WTC11 (cell line): ENCODE measurements at regions not wholly inside any gene's neighbourhood (a gene's known extent, or its start where the extent isn't known, plus 50 kb on each side); places are given as distances from the start of the nearest gene placed in this dataset.
A peak's percentile ranks its signal among the peaks of the same experiment; 100 is the strongest.
"Not testable (repeated sequence)": the region's sequence is repeated elsewhere in the genome, so short reads cannot be mapped to it uniquely, and the experiment has no call there.

Experiments used
- ATAC-seq: fragments of 200-7000 bp; cut with Tn5 transposase; 2 replicates; pipeline ENCODE4 v1.10.0; 2021; ENCODE audit warnings: mild to moderate bottlenecking, moderate library complexity
- CTCF ChIA-PET: fragments of 300-600 bp; sonication (Branson Sonifier 250); formaldehyde crosslinking; loops from one replicate; lab custom pipeline; 2021; ENCODE audit warnings: antibody characterized with exemption; lab: Charles Lee
- POLR2A ChIA-PET: fragments of 350-600 bp; sonication (Branson Sonifier 250); formaldehyde crosslinking; loops from one replicate; lab custom pipeline; 2021; ENCODE audit warnings: antibody characterized with exemption; lab: Charles Lee
- DNase-seq: peaks from one replicate; pipeline ENCODE4 v3.0.0; 2021; ENCODE audit warnings: low spot score
- H3K27ac Mint-ChIP-seq: 2 replicates; pipeline ENCODE4 v1.8.0; 2021; ENCODE audit warnings: mixed read lengths
- H3K27me3 Mint-ChIP-seq: 2 replicates; pipeline ENCODE4 v1.8.0; 2021; ENCODE audit warnings: low read depth, mild to moderate bottlenecking, moderate library complexity, mixed read lengths
- H3K36me3 Mint-ChIP-seq: 2 replicates; pipeline ENCODE4 v1.8.0; 2021; ENCODE audit warnings: mixed read lengths
- H3K4me1 Mint-ChIP-seq: 2 replicates; pipeline ENCODE4 v1.8.0; 2022; ENCODE audit warnings: mixed read lengths
- H3K4me3 Mint-ChIP-seq: 2 replicates; pipeline ENCODE4 v1.8.0; 2021; ENCODE audit warnings: mild to moderate bottlenecking, moderate library complexity, mixed read lengths
- H3K9me3 Mint-ChIP-seq: 2 replicates; pipeline ENCODE4 v1.8.0; 2021; ENCODE audit warnings: mixed read lengths
- CREM ChIP-seq: sonication (generic); formaldehyde crosslinking; IDR thresholded peaks from 2 replicates; pipeline ENCODE4 v1.8.1; 2022; ENCODE audit warnings: mild to moderate bottlenecking, missing genetic modification reagents, moderate library complexity
- ELF4 ChIP-seq: sonication (generic); formaldehyde crosslinking; IDR thresholded peaks from 2 replicates; pipeline ENCODE4 v1.8.1; 2022; ENCODE audit warnings: low read depth, mild to moderate bottlenecking, moderate library complexity, missing genetic modification reagents
- ESRRA ChIP-seq: sonication (generic); formaldehyde crosslinking; IDR thresholded peaks from 2 replicates; pipeline ENCODE4 v1.8.1; 2022; ENCODE audit warnings: mild to moderate bottlenecking, missing genetic modification reagents, borderline replicate concordance
- ETV6 ChIP-seq: sonication (generic); formaldehyde crosslinking; IDR thresholded peaks from 2 replicates; pipeline ENCODE4 v1.8.1; 2022; ENCODE audit warnings: mild to moderate bottlenecking, missing genetic modification reagents
- FOXP4 ChIP-seq: sonication (generic); formaldehyde crosslinking; IDR thresholded peaks from 2 replicates; pipeline ENCODE4 v1.8.0; 2022; ENCODE audit warnings: mild to moderate bottlenecking, missing genetic modification reagents
- IRF2 ChIP-seq: sonication (generic); formaldehyde crosslinking; IDR thresholded peaks from 2 replicates; pipeline ENCODE4 v1.8.0; 2022; ENCODE audit warnings: low read depth, missing genetic modification reagents, borderline replicate concordance
- NFYB ChIP-seq: sonication (generic); formaldehyde crosslinking; conservative IDR thresholded peaks from 2 replicates; pipeline ENCODE4 v1.8.0; 2022; ENCODE audit warnings: low read depth, missing genetic modification reagents
- OVOL2 ChIP-seq: fragments of 250-450 bp; sonication (Bioruptor Pico); IDR thresholded peaks from 2 replicates; pipeline ENCODE4 v1.9.0; 2021; ENCODE audit warnings: mild to moderate bottlenecking, borderline replicate concordance
- RELA ChIP-seq: sonication (generic); formaldehyde crosslinking; IDR thresholded peaks from 2 replicates; pipeline ENCODE4 v1.8.1; 2022; ENCODE audit warnings: missing genetic modification reagents, mild to moderate bottlenecking, borderline replicate concordance
- TP53 ChIP-seq: sonication (generic); formaldehyde crosslinking; IDR thresholded peaks from 2 replicates; pipeline ENCODE4 v1.8.1; 2023; ENCODE audit warnings: mild to moderate bottlenecking, missing genetic modification reagents
- ZNF121 ChIP-seq: sonication (generic); formaldehyde crosslinking; IDR thresholded peaks from 2 replicates; pipeline ENCODE4 v1.8.0; 2023; ENCODE audit warnings: missing genetic modification reagents
- ZNF219 ChIP-seq: sonication (generic); formaldehyde crosslinking; IDR thresholded peaks from 2 replicates; pipeline ENCODE4 v1.8.0; 2023; ENCODE audit warnings: missing genetic modification reagents, mild to moderate bottlenecking, borderline replicate concordance
- ZNF263 ChIP-seq: sonication (generic); formaldehyde crosslinking; IDR thresholded peaks from 2 replicates; pipeline ENCODE4 v1.8.1; 2022; ENCODE audit warnings: low read depth, mild to moderate bottlenecking, moderate library complexity, missing genetic modification reagents
- TF ChIP-seq, protein P1 (sequence below): sonication (generic); formaldehyde crosslinking; IDR thresholded peaks from 2 replicates; pipeline ENCODE4 v1.8.1; 2022; ENCODE audit warnings: low read depth, mild to moderate bottlenecking, moderate library complexity, missing genetic modification reagents, borderline replicate concordance
- TF ChIP-seq, protein P2 (sequence below): sonication (generic); formaldehyde crosslinking; IDR thresholded peaks from 2 replicates; pipeline ENCODE4 v1.8.0; 2022; ENCODE audit warnings: missing genetic modification reagents
- TF ChIP-seq, protein P3 (sequence below): fragments of 250-450 bp; sonication (Bioruptor Pico); IDR thresholded peaks from 2 replicates; pipeline ENCODE4 v1.9.0; 2021; ENCODE audit warnings: mild to moderate bottlenecking
- TF ChIP-seq, protein P4 (sequence below): sonication (generic); formaldehyde crosslinking; IDR thresholded peaks from 2 replicates; pipeline ENCODE4 v1.8.1; 2023; ENCODE audit warnings: mild to moderate bottlenecking, missing genetic modification reagents

- CTCF ChIA-PET: no interaction called here
- Mint-ChIP-seq H3K4me3 (no peak overlapping the region), H3K9me3 (peaks cover 30% of the 10 kb centered on the region), H3K27me3 (peaks cover 37% of the 10 kb centered on the region), H3K4me1 (no peaks in the 10 kb centered on the region), H3K27ac (no peak overlapping the region), H3K36me3 (peaks cover 27% of the 10 kb centered on the region)
- POLR2A ChIA-PET: no interaction called here
- ATAC-seq (peak; percentile 28; the same call in 1 of the 2 replicates), DNase-seq (no peak)
- TF ChIP-seq, protein P1, sequence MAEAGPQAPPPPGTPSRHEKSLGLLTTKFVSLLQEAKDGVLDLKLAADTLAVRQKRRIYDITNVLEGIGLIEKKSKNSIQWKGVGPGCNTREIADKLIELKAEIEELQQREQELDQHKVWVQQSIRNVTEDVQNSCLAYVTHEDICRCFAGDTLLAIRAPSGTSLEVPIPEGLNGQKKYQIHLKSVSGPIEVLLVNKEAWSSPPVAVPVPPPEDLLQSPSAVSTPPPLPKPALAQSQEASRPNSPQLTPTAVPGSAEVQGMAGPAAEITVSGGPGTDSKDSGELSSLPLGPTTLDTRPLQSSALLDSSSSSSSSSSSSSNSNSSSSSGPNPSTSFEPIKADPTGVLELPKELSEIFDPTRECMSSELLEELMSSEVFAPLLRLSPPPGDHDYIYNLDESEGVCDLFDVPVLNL: no peak
- TF ChIP-seq NFYB (CRISPR knock-in tag): no peak
- no peak for TF ChIP-seq RELA
- no peak for TF ChIP-seq CREM
- TF ChIP-seq, protein P2, sequence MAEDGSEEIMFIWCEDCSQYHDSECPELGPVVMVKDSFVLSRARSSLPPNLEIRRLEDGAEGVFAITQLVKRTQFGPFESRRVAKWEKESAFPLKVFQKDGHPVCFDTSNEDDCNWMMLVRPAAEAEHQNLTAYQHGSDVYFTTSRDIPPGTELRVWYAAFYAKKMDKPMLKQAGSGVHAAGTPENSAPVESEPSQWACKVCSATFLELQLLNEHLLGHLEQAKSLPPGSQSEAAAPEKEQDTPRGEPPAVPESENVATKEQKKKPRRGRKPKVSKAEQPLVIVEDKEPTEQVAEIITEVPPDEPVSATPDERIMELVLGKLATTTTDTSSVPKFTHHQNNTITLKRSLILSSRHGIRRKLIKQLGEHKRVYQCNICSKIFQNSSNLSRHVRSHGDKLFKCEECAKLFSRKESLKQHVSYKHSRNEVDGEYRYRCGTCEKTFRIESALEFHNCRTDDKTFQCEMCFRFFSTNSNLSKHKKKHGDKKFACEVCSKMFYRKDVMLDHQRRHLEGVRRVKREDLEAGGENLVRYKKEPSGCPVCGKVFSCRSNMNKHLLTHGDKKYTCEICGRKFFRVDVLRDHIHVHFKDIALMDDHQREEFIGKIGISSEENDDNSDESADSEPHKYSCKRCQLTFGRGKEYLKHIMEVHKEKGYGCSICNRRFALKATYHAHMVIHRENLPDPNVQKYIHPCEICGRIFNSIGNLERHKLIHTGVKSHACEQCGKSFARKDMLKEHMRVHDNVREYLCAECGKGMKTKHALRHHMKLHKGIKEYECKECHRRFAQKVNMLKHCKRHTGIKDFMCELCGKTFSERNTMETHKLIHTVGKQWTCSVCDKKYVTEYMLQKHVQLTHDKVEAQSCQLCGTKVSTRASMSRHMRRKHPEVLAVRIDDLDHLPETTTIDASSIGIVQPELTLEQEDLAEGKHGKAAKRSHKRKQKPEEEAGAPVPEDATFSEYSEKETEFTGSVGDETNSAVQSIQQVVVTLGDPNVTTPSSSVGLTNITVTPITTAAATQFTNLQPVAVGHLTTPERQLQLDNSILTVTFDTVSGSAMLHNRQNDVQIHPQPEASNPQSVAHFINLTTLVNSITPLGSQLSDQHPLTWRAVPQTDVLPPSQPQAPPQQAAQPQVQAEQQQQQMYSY (CRISPR knock-in tag): no peak
- TF ChIP-seq IRF2 (CRISPR knock-in tag): no peak
- no peak for TF ChIP-seq FOXP4 (CRISPR knock-in tag)
These were observed 54.6 kb downstream of the DKK1 start for GRCh38 chr10:52368725-52369124.

DNA sequence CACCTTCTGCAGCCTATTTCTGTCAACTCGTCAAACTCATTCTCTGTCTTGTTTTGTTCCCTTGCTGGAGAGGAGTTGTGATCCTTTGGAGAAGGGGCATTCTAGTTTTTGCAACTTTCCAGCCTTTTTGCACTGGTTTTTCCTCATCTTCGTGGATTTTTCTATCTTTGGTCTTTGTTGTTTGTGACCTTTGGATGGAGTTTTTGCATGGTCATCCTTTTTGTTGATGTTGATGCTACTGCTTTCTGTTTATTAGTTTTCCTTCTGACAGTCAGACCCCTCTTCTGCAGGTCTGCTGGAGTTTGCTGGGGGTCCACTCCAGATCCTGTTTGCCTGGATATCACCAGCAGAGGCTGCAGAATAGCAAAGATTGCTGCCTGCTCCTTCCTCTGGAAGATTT is 60.1 kb downstream of the DKK1 start:
- H3K27ac Mint-ChIP-seq, DNase-seq, H3K4me3 Mint-ChIP-seq, POLR2A ChIA-PET, H3K4me1 Mint-ChIP-seq, CTCF ChIA-PET, ATAC-seq, H3K36me3 Mint-ChIP-seq: not testable (repeated sequence)
- Mint-ChIP-seq H3K27me3 (peaks cover 90% of the 10 kb centered on the region), H3K9me3 (peaks cover 24% of the 10 kb centered on the region)

- H3K9me3 Mint-ChIP-seq: peaks cover 24% of the 10 kb centered on the region
- ATAC-seq: no peak
These were observed 62.7 kb downstream of the DKK1 start for GRCh38 chr10:52376694-52377354.

More at GRCh38 chr10:52376694-52377354, 62.7 kb downstream of the DKK1 start:
- ChIA-PET POLR2A (no interaction called here), CTCF (no interaction called here)
- Mint-ChIP-seq H3K4me1 (peaks cover 8% of the 10 kb centered on the region; the same call in 1 of the 2 replicates), H3K4me3 (no peak overlapping the region), H3K27ac (no peak overlapping the region), H3K27me3 (peaks cover 95% of the 10 kb centered on the region), H3K36me3 (peaks cover 9% of the 10 kb centered on the region)
- no peak for DNase-seq
- TF ChIP-seq NFYB (CRISPR knock-in tag): no peak
- TF ChIP-seq, protein P3, sequence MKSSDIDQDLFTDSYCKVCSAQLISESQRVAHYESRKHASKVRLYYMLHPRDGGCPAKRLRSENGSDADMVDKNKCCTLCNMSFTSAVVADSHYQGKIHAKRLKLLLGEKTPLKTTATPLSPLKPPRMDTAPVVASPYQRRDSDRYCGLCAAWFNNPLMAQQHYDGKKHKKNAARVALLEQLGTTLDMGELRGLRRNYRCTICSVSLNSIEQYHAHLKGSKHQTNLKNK: no peak
- TF ChIP-seq, protein P4, sequence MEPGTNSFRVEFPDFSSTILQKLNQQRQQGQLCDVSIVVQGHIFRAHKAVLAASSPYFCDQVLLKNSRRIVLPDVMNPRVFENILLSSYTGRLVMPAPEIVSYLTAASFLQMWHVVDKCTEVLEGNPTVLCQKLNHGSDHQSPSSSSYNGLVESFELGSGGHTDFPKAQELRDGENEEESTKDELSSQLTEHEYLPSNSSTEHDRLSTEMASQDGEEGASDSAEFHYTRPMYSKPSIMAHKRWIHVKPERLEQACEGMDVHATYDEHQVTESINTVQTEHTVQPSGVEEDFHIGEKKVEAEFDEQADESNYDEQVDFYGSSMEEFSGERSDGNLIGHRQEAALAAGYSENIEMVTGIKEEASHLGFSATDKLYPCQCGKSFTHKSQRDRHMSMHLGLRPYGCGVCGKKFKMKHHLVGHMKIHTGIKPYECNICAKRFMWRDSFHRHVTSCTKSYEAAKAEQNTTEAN: no peak
- no peak for TF ChIP-seq OVOL2
- TF ChIP-seq ETV6 (CRISPR knock-in tag): no peak
- no peak for TF ChIP-seq TP53 (CRISPR knock-in tag)
- no peak for TF ChIP-seq ZNF121
- TF ChIP-seq ZNF219 (CRISPR knock-in tag): no peak
- TF ChIP-seq CREM: no peak
- no peak for TF ChIP-seq RELA
- TF ChIP-seq ZNF263 (CRISPR knock-in tag): no peak
- TF ChIP-seq ELF4 (CRISPR knock-in tag): no peak
- TF ChIP-seq ESRRA (CRISPR knock-in tag): no peak
